HepG2 (cell line): ENCODE measurements at regions not wholly inside any gene's neighbourhood (a gene's known extent, or its start where the extent isn't known, plus 50 kb on each side); places are given as distances from the start of the nearest gene placed in this dataset.

ENCODE experiments used
- CTCF ChIP-seq: sonication (generic); formaldehyde crosslinking; IDR thresholded peaks from 2 replicates; pipeline ENCODE4 v1.5.0; 2020; ENCODE audit warnings: mild to moderate bottlenecking, missing genetic modification reagents, moderate library complexity
- ELF1 ChIP-seq: sonication (generic); formaldehyde crosslinking; IDR thresholded peaks from 2 replicates; pipeline ENCODE4 v1.4.0; 2020; ENCODE audit warnings: missing genetic modification reagents
- ESRRA ChIP-seq: sonication (generic); formaldehyde crosslinking; IDR thresholded peaks from 2 replicates; pipeline ENCODE4 v1.5.1; 2020; ENCODE audit warnings: mild to moderate bottlenecking, low read depth, missing genetic modification reagents
- FOSL1 ChIP-seq: sonication (generic); formaldehyde crosslinking; IDR thresholded peaks from 2 replicates; pipeline ENCODE4 v1.9.0; 2021; ENCODE audit warnings: missing genetic modification reagents, borderline replicate concordance
- MYNN ChIP-seq: sonication (generic); formaldehyde crosslinking; IDR thresholded peaks from 2 replicates; pipeline ENCODE4 v1.4.0; 2020; ENCODE audit warnings: mild to moderate bottlenecking, low read depth, missing genetic modification reagents
- ZNF12 ChIP-seq: sonication (generic); formaldehyde crosslinking; IDR thresholded peaks from 2 replicates; pipeline ENCODE4 v1.5.0; 2020; ENCODE audit warnings: missing genetic modification reagents
- TF ChIP-seq, protein P1 (sequence below): IDR thresholded peaks from 2 replicates; pipeline ENCODE4 v1.6.1; 2018; ENCODE audit warnings: missing genetic modification reagents
- TF ChIP-seq, protein P2 (sequence below): sonication (generic); formaldehyde crosslinking; IDR thresholded peaks from 2 replicates; pipeline ENCODE4 v1.5.1; 2020; ENCODE audit warnings: mild to moderate bottlenecking, missing genetic modification reagents, moderate library complexity
- TF ChIP-seq, protein P3 (sequence below): sonication (generic); formaldehyde crosslinking; IDR thresholded peaks from 2 replicates; pipeline ENCODE4 v1.4.0; 2020; ENCODE audit warnings: missing genetic modification reagents
- TF ChIP-seq, protein P4 (sequence below): IDR thresholded peaks from 2 replicates; pipeline ENCODE4 v1.6.1; 2016; ENCODE audit warnings: missing genetic modification reagents, missing compliant biosample characterization

GRCh38 chr10:35754519-35754918 is 112.4 kb upstream of the FZD8 start:
- TF ChIP-seq, protein P1, sequence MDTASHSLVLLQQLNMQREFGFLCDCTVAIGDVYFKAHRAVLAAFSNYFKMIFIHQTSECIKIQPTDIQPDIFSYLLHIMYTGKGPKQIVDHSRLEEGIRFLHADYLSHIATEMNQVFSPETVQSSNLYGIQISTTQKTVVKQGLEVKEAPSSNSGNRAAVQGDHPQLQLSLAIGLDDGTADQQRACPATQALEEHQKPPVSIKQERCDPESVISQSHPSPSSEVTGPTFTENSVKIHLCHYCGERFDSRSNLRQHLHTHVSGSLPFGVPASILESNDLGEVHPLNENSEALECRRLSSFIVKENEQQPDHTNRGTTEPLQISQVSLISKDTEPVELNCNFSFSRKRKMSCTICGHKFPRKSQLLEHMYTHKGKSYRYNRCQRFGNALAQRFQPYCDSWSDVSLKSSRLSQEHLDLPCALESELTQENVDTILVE: no peak
- no peak for TF ChIP-seq ESRRA
- TF ChIP-seq MYNN (CRISPR knock-in tag): no peak
- no peak for TF ChIP-seq CTCF (CRISPR knock-in tag)
- TF ChIP-seq, protein P2, sequence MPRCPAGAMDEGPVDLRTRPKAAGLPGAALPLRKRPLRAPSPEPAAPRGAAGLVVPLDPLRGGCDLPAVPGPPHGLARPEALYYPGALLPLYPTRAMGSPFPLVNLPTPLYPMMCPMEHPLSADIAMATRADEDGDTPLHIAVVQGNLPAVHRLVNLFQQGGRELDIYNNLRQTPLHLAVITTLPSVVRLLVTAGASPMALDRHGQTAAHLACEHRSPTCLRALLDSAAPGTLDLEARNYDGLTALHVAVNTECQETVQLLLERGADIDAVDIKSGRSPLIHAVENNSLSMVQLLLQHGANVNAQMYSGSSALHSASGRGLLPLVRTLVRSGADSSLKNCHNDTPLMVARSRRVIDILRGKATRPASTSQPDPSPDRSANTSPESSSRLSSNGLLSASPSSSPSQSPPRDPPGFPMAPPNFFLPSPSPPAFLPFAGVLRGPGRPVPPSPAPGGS (CRISPR knock-in tag): no peak
- TF ChIP-seq, protein P3, sequence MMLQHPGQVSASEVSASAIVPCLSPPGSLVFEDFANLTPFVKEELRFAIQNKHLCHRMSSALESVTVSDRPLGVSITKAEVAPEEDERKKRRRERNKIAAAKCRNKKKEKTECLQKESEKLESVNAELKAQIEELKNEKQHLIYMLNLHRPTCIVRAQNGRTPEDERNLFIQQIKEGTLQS (CRISPR knock-in tag): no peak
- TF ChIP-seq, protein P4, sequence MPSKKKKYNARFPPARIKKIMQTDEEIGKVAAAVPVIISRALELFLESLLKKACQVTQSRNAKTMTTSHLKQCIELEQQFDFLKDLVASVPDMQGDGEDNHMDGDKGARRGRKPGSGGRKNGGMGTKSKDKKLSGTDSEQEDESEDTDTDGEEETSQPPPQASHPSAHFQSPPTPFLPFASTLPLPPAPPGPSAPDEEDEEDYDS (CRISPR knock-in tag): no peak
- TF ChIP-seq ELF1: no peak
- no peak for TF ChIP-seq ZNF12
- no peak for TF ChIP-seq FOSL1 (CRISPR knock-in tag)
